Muscle of back (tissue), 3 donors: ENCODE measurements at regions not wholly inside any gene's neighbourhood (a gene's known extent, or its start where the extent isn't known, plus 50 kb on each side); places are given as distances from the start of the nearest gene placed in this dataset.
A peak's percentile ranks its signal among the peaks of the same experiment; 100 is the strongest.

ENCODE experiments used
- DNase-seq, 3 donors: peaks; one replicate each; pipeline versions ENCODE4 v3.0.0 to v3.0.0-alpha.2; 2013

DNA sequence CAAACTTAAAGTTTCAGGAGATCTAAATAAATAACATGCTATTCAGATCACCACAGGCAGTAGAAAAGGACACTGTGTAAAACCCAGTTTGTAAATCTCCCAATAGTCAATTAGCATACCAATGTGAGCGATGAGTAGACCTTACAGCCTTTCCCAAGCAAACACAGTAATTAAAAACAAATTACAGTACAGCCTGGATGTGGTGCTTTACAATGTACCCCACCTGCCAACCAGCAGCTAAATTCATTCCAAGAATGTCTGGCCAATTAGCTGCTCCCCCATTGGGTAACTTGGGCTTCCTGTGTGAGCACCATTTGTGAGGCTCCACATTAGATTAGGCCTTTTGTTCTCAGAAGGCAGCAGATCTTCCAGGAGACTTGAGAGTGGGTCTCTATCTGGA lies 635.0 kb downstream of the TBL1XR1 start:
- DNase-seq, result no peak

DNA sequence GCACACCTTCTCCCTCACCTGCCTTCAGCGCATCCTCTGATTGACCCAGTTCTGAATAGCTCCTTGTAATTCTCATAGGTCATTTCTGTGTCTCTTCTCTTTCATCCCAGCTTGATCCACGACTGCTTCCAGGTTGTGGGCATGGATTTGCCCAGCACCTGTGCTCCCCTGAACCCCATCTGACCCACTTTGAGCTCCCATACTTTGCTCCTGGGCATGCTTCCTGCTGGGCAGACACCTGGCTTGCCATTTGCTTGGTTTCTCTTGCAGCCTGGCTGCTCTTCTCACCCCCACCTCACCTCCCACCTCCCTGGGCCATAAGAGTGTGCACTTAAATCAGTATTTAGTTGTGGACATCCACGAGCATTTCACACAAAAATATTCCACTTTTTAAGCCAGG lies 635.5 kb downstream of the TBL1XR1 start:
- no peak for DNase-seq

DNA sequence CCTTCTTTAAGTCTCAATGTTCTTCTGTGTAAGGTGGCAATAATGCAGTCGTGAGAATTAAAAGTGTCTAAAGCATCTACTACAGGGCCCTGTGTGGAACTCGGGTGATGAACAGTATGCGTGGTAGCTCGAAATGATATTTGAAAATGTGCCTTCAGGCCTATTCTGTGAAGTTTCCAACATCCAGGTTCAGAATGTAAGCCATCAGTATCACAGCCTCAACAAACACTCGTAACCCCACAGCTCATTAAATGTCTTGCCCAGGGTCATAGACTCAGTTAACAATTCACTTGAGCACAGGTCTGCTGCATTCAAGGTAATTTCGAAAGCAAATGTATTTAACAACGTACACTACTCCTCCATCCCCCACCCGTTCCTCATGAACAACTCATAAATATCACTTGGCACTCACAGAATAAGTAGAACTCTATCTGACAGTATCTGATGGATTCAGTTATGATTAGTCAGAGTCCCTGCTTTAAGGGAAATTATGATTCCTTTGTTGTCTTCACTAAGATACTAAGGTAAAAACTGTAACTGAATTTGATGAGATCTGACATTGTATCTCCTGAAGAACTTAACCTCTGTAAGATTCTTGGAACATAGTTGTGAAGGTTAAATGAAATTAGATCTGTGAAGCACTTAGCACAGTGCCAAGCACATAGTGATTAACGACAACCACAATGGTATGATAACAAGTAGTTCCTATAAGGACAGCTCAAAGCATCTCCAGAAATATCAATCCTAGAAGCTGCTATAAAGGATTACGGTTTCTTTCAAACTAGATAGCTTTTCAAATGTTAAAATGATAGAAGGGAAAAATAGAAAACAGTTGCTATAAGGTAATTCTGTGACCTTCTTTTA lies 642.3 kb downstream of the TBL1XR1 start:
- no peak for DNase-seq

DNA sequence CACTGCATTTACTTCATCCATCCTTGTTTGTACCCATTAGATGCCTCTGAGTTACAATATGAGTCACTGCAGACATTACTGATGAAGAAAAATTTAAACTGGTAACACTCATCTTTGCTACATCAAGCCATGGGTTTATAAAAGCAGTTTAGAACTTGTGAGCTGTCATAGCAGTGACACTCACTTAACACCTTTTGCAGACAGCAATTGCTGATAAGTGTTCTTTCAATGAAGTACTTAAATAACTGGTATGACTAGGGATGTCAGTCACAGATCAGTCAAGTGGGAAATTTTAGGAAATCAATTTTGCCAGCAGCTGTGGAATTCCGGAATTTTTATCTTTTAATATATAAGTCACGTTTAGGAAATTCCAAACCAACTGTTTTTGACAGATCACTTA lies 643.0 kb downstream of the TBL1XR1 start:
- no peak for DNase-seq

DNA sequence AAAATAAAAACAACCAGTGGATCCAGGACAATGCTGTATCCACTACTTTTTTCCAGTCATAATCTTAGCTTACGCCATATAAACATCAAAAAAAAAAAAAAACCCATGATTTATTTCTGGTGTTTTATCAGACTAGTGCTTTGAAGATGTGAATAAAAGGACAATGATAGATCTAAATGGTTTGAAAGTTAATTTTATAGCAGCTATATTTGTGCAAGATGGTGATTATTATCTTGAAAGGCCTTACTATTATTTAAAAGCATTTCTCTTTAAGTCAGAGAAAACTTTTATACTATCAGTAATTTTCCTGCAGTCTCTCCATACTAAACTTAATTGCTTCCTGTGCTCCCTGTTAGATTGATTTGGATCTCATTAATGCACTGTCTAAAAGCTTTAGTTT lies 670.3 kb downstream of the TBL1XR1 start:
- no peak for DNase-seq

DNA sequence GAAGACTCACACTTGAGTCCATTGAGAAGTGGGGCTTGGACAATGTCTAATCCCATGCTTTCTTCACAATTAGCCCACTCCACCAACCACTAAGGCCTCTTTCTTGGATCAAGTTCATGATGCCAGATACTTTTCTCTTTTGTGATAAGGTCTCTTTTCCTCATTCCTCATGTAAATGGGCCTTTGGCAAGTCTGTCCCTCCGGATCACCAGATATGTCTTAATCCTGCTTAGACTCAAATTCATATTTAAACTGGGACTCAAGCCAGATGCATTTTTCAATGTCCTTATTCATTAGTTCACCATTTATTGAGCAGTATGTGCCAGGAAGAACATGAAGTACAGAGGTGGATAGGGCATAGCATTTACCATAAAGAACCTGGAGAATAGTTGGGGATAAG lies 671.1 kb downstream of the TBL1XR1 start:
- no peak for DNase-seq

DNA sequence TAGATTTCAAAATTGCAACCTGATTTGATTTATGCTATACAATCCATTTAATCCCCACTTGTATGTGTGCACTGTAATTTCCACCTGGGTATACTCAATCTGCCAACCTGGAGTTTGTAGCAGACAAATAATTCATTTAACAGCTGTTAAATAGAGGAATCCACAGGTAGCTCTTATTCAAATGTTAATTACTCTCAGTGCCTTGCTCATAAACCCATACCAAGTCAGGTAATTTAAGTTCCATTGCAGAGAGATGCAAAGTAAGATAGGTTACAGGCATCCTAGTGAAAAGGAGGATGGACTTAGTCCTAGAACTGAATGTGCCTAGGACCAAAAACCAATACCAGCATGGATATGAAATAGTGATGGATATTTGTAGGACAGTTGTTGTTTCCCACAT lies 674.2 kb downstream of the TBL1XR1 start:
- no peak for DNase-seq

DNA sequence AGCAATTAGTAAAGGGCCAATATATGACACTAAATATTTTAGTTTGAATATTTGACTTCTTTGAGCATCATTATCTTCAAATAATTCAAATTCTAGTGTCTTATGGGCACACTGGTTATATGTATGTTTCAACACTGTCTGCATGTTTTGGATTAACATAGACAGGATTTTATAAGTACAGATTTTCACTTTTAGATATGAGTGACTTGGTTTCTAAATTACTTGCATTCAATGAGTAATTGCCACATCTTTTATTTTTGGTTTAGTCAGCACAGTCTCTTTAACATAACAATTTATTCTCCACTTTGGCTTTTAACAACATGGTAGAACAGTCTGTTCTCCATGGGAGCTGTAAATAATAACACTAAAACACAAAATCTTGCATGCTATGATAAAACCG lies 674.8 kb downstream of the TBL1XR1 start:
- DNase-seq, result no peak

DNA sequence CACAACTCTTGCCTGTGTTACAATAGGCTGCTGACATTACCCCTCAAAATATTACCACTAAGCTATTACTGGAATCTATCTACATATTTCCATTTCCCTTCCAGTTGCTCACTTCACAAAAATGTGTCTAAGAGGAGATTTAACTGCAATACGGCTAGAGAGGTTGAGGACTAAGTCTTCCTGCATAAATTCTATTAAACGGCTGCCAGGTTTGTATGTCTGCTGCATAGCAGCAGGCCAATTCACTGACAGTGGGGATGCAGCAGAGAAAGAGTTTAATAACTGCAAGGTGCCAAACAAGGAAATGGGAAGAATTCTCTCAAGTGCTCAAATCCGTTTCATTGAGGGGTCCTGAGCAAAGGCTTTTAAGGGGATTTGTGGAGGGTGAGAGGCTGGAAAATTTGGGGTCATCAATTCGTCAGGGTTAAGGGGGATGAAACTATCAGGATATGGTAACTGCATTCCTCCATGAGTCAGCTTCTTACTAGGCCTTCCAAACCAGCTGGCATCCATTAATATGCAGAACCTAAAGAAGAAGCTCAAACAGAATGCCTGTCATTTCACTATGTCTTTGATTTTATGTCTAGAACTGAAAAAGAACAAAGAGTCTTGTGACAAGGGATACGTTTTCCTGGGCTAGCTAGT lies 675.6 kb downstream of the TBL1XR1 start:
- peak in 2 of 3 donors; percentile 1 to 74 for DNase-seq

DNA sequence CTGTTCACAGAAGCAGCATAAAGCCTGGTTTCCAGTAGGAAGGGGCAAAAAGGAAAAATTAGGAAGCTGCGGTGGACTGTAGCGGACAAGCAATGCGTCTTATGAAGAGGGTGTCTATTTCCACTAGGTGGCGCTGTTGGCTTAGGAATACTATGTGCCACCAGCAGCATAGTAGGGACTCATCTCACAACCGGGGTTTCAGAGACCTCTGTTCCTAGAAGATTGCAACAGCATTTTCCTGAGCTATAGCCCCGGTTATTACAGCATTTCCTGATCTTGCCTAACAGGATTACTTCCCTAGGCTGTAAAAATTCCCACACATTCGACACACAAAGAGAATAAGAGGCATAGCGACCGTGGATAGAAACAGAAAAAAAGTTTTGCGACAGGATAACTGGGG lies 683.0 kb downstream of the TBL1XR1 start:
- no peak for DNase-seq

DNA sequence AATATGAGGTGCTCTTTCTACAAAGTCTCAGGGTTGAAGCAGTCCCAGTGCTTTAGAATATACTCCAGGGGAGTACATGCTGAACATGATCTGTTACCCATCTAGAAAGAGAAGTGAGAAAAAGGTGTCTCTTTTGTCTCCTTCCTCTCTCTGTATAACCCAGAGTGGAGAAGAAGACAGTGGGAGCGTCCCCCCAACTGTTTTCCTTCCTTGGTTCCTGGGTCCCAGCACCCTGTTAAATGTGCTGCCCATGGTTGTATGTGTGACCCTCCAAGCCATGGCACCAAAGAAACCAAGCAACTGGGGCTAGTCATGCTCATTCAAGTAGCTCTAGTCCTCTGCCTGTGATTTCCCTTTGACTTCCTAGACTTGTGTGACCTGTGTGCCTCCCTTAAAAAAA lies 683.7 kb downstream of the TBL1XR1 start:
- DNase-seq, result peak in 1 of 3 donors; percentile 27

DNA sequence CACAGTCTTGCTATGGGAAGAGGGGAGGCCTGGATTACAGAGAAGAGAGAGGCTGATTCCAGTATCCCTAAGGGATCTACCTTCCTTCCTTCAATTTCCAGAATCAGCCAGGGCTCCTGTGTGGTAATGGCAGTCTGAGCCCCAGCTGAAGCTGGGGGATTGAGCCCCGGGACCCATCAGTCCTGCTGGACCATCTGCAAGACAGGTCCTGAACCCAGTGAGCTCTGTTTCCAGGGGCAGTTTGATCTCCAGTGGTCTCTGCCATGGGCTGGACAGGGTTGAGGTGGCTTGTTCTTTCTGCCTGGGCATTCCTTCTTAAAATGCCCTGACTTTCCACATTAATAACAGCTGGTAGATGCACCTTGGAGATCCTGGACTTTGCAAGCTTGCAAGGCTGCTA lies 685.2 kb downstream of the TBL1XR1 start:
- no peak for DNase-seq

DNA sequence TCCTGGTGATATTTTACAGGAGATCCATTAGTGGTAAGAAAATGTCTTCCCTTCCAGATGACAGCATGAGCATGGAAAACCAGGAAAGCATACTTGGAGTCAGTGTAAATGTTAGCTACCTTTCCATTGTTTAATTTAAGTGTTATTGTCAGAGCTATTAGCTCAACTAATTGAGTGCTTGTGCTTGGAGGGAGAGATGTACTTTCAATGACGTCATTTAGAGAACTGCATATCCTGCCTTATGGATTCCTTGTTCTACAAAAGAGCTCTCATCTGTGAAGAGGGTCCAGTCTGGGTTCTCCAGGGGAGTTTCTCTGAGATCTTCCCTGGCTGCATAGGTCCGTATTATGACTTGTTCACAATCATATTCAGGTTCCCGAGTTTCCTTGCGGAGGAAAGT lies 687.2 kb downstream of the TBL1XR1 start:
- no peak for DNase-seq

DNA sequence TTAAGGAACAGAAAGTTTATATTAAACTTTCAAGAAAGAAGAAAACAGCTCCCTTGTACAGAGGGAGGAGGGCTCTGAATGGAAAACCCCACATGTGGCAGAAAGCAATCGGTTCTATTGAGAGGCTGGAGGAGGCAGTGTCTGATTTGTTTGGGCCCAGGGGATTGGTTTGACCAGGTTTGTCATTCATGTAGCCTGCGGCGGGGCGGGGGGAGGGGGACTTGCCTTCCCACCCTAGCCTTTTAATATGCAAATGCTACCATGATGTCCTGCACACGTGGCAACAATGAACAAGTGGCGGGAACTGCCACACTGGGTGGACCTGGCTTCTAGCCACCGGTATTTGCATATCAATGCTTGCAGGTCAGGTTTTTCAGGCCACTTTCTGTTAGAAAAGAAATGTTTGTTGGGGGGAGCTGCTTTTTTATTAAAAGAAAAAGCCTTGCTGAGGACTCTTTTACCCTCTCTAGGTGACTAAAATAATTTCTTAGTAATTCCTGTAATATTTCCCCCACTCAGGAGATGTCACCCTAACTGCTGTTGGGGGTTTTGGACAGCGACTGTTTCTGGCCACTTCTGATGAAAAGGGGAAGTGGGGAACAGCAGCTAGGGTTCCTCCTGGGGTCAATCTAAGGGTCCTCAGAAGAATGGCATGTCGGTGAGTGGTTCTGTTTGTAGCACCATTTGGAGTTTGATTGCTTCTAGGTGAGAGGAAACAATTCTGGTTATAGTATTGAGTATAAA lies 691.2 kb downstream of the TBL1XR1 start:
- DNase-seq, result no peak

DNA sequence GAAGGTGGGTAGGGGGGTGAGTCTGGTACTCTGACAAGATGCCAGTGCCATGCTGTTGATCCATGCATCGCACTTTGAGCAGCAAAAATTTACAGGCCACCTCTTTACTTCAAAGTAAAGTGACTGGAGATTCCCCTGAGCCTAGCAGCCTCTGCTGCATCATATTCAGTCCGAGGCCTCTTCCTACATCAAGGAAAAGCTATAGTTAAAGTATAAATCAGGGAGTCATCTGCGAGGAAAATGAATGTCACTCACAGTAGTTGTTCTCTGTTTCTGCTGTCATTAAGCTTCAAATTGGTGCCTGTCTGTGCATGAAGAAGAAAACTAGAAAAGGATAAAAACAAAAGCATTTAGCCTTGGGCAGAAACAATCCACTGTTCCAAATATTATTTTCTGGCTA lies 706.2 kb downstream of the TBL1XR1 start:
- no peak for DNase-seq

DNA sequence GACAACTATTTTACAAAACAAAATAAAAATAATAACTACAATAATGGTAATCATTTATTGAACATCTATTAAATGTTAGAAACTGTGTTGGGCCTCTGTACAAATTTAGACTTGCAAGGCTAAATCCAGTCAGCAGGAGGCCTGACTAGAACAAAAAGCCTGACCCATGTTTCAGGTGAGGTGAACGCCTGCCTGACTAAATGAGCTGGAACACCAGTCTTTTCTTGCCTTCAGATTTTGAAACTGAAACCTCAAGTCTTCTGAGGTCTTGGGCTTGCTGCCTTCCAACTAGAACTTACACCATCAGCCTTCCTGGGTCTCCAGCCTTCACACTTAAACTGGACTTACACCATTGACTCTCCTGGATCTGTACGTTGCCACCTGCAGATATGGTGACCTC lies 706.9 kb downstream of the TBL1XR1 start:
- no peak for DNase-seq

DNA sequence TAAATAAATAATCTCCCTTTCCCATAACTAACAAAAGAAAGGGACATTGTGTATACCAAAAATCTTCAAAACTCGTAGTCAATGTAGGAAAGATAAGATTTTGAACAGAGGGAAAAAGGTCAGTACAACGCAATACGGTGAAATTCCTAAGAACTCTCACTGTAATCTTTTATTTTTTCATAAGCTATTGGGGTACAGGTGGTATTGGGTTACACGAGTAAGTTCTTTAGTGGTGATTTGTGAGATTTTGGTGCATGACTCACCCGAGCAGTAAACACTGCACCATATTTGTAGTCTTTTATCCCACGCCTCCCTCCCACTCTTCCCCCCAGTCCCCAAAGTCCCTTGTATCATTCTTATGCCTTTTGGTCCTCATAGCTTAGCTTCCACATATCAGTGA lies 718.0 kb downstream of the TBL1XR1 start:
- DNase-seq, result no peak

DNA sequence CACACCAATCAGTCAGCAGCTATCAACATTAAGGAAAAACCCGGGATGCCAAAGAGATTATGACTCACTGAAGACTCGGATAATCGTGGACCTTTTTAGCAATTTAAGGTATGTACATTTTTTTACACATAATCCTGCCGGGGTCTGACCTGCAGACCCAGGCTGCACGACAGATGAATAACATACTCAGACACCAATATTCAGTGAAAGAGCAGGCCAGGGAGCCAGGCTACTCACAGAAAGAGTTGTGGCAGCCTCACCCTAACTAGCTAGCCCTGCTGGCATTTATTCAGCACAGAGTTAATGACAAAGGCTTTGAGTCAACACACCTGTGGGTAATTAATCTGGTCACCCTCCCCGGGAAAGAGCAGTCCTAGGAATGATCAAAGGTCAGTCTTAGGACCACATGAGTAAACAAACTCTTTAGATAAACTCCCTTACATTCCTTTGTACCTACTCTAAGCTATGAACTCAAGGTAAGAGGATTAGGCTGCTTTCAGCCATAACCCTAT lies 727.5 kb downstream of the TBL1XR1 start:
- no peak for DNase-seq

DNA sequence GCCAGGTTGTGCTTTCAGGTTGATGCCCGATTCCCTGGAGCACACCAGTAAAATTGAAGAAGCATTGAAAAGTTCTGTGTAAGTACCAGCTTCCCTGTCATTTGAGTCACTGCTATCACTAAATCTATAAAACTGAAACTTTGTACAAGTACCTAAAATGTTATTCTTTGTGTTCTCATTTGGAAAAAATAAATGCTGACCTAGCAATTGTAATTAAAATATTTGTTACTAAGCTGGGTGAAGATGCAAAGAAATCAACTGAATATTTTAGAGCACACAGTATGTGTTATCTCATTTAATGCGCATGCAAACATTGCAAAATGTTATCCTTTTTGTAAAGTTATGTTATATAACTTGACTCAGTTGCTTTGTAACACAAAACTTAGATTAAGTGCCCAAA lies 733.7 kb downstream of the TBL1XR1 start:
- DNase-seq, result no peak

DNA sequence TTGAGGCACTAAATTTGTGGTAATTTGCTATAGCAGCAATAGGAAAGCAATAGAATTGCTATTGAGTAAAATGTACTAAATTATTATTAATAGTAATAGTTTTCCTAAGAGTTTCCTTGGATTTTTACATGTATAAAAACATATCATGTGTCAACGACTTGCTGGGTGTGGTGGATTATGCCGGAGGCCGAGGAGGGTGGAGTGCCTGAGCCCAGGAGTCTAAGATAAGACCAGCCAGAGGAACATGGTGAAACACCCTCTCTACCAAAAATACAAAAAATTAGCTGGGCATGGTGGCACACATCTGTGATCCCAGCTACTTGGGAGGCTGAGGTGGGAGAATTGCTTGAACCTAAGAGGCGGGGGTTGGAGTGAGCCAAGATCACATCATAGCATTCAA lies 749.9 kb downstream of the TBL1XR1 start:
- DNase-seq, result no peak

DNA sequence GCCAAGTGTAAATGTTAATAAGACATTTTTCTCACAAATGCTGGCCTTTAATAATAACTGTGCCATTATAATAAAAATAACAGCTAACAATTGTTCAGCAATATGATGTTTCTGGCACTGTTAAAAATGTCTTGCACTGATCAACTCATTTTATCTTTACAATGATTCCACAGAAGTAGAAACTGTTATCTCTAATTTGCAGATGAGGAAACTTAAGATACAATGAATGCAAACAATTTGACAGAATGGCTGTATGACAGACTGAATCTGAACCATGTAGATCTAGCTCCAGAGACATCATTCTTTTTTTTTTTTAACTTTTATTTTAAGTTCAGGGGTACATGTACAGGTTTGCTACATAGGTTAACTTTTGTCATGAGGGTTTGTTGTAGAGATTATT lies 755.0 kb downstream of the TBL1XR1 start:
- DNase-seq, result no peak

DNA sequence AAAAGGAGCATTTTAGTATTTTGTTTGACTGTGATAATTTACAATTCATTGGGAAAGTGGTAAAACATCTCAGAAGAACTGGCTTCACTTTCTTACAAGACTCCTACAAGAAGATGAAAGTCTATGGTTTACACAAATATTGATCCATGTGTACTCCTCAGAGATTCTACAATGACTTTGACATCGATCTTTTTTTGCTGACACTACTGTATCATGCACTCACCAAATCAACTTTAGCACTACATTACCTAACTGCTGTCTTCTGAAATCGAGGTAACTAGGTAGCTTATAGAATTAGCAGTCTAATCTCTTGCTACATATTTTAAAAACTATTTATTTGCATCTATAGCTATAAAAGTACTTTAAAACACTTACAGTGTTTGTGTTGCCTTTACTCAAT lies 757.6 kb downstream of the TBL1XR1 start:
- DNase-seq, result no peak

DNA sequence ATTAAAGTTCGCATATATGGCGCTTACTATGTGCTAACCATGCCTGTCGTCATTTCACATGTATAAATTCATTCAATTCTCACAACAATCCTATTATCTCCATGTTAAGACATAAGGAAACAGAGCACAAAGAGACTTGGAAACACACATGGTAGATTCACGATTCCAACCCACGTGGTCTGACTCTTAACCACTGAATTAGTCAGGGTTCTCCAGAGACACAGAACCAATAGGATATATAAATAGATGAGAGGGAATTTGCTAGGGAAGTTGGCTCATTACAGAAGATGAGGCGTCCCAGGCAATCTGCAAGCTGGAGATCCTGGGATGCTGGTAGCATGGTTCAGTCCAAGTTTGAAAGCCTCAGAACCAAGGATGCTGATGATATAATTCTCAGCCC lies 765.3 kb downstream of the TBL1XR1 start:
- DNase-seq, result peak in 1 of 3 donors; percentile 5
